ENCODE measurements at regions not wholly inside any gene's neighbourhood (a gene's known extent, or its start where the extent isn't known, plus 50 kb on each side); places are given as distances from the start of the nearest gene placed in this dataset.

GRCh38 chr3:13239467-13239760 lies 166.2 kb upstream of the IQSEC1 start:
- TF ChIP-seq CTCF (IDR thresholded peaks at IDR 0.05) (no peak), POLR2A (IDR thresholded peaks at IDR 0.05) (no peak)
- 80 to 82% methylated on average over 8 of the region's 8 CpGs for WGBS, 2 donors
- DNase-seq (ENCODE audit: low spot score in 2 of 2): no peak
- intact Hi-C loops (cut with DNase I; ENCODE audit: low total_unique reads): no loop called here
- H3K4me3 ChIP-seq (ENCODE audit: low read depth, poor library complexity, severe bottlenecking): no peak overlapping the region

GRCh38 chr3:13238687-13239466 lies 165.6 kb upstream of the IQSEC1 start:
- intact Hi-C loops (cut with DNase I; ENCODE audit: low total_unique reads): no loop called here
- DNase-seq (ENCODE audit: low spot score in 2 of 2): no peak
- TF ChIP-seq POLR2A (IDR thresholded peaks at IDR 0.05): no peak
- no peak for TF ChIP-seq CTCF (IDR thresholded peaks at IDR 0.05)
- WGBS, 2 donors: 85 to 92% methylated on average over 18 of the region's 18 CpGs
- no peak overlapping the region for H3K4me3 ChIP-seq (ENCODE audit: low read depth, poor library complexity, severe bottlenecking)

- H3K4me3 ChIP-seq (ENCODE audit: low read depth, poor library complexity, severe bottlenecking): no peak overlapping the region
- TF ChIP-seq CTCF (IDR thresholded peaks at IDR 0.05) (no peak), POLR2A (IDR thresholded peaks at IDR 0.05) (no peak)
- intact Hi-C loops (cut with DNase I; ENCODE audit: low total_unique reads): no loop called here
- 86 to 90% methylated on average over 15 to 18 of the region's 18 CpGs for WGBS, 2 donors
- no peak for DNase-seq (ENCODE audit: low spot score in 2 of 2)
Measured at GRCh38 chr3:13237776-13238490, 164.7 kb upstream of the IQSEC1 start.

GRCh38 chr3:13236557-13237173 lies 163.4 kb upstream of the IQSEC1 start:
- TF ChIP-seq CTCF (IDR thresholded peaks at IDR 0.05): no peak
- TF ChIP-seq POLR2A (IDR thresholded peaks at IDR 0.05): no peak
- no peak for DNase-seq (ENCODE audit: low spot score in 2 of 2)
- intact Hi-C loops (cut with DNase I; ENCODE audit: low total_unique reads): no loop called here
- no peak overlapping the region for H3K4me3 ChIP-seq (ENCODE audit: low read depth, poor library complexity, severe bottlenecking)
- 83 to 86% methylated on average over 7 to 11 of the region's 14 CpGs for WGBS, 2 donors

- intact Hi-C loops (cut with DNase I; ENCODE audit: low total_unique reads): no loop called here
- TF ChIP-seq POLR2A (IDR thresholded peaks at IDR 0.05) (no peak), CTCF (IDR thresholded peaks at IDR 0.05) (no peak)
- DNase-seq (ENCODE audit: low spot score in 2 of 2): no peak
- WGBS, 2 donors: 59 to 62% methylated on average over 11 of the region's 11 CpGs
- H3K4me3 ChIP-seq (ENCODE audit: low read depth, poor library complexity, severe bottlenecking): no peak overlapping the region
Measured at GRCh38 chr3:13235897-13236296, 162.7 kb upstream of the IQSEC1 start.
